K562 (cell line): ENCODE measurements at regions not wholly inside any gene's neighbourhood (a gene's known extent, or its start where the extent isn't known, plus 50 kb on each side); places are given as distances from the start of the nearest gene placed in this dataset.

Experiments used
- EP300 ChIP-seq: IDR thresholded peaks from 2 replicates; pipeline ENCODE4 v1.6.1; 2012; ENCODE audit warnings: low read length, improper control_type of control experiment
- KLF6 ChIP-seq: fragments of 250-450 bp; sonication (Bioruptor Pico); IDR thresholded peaks from 2 replicates; pipeline ENCODE4 v1.4.0; 2020; ENCODE audit warnings: mild to moderate bottlenecking, moderate library complexity, borderline replicate concordance
- MECOM ChIP-seq: fragments of 250-450 bp; sonication (Bioruptor Pico); IDR thresholded peaks from 2 replicates; pipeline ENCODE4 v1.8.0; 2022; ENCODE audit warnings: inconsistent platforms
- MIER1 ChIP-seq: fragments of 450-650 bp; IDR thresholded peaks from 2 replicates; pipeline ENCODE4 v1.6.1; 2016; ENCODE audit warnings: antibody characterized with exemption, mild to moderate bottlenecking, low read depth
- RFX5 ChIP-seq: IDR thresholded peaks from 2 replicates; pipeline ENCODE4 v1.6.1; 2011; ENCODE audit warnings: low read depth, mild to moderate bottlenecking, improper control_type of control experiment, low read length
- ZNF24 ChIP-seq: fragments of 450-650 bp; IDR thresholded peaks from 2 replicates; pipeline ENCODE4 v1.6.1; 2016
- ZNF707 ChIP-seq: fragments of 250-450 bp; sonication (Bioruptor Pico); conservative IDR thresholded peaks from 2 replicates; pipeline ENCODE4 v1.8.0; 2022; ENCODE audit warnings: inconsistent platforms, mild to moderate bottlenecking, moderate library complexity
- ZZZ3 ChIP-seq: fragments of 450-650 bp; IDR thresholded peaks from 2 replicates; pipeline ENCODE4 v1.6.1; 2016; ENCODE audit warnings: antibody characterized with exemption, mild to moderate bottlenecking, moderate library complexity
- TF ChIP-seq, protein P1 (sequence below): fragments of 250-450 bp; sonication (Bioruptor Pico); IDR thresholded peaks from 2 replicates; pipeline ENCODE4 v1.5.0; 2021
- TF ChIP-seq, protein P2 (sequence below): fragments of 450-650 bp; IDR thresholded peaks from 2 replicates; pipeline ENCODE4 v1.6.1; 2016
- TF ChIP-seq, protein P3 (sequence below), 3 experiments: IDR thresholded peaks in 2 of 3; conservative IDR thresholded peaks in 1 of 3; 2 replicates each; pipeline ENCODE4 v1.5.1; 2011 to 2012; ENCODE audit warnings: low read length in 3 of 3, mild to moderate bottlenecking in 3 of 3, control low read depth in 2 of 3, improper control_type of control experiment in 1 of 3, inconsistent platforms in 1 of 3, low read depth in 1 of 3, mixed read lengths in 1 of 3, moderate library complexity in 1 of 3; ENCODE audit not compliant: insufficient read depth in 2 of 3
- TF ChIP-seq, protein P4 (sequence below): sonication (generic); formaldehyde crosslinking; IDR thresholded peaks from 2 replicates; pipeline ENCODE4 v1.8.0; 2022; ENCODE audit warnings: mild to moderate bottlenecking, low read depth, missing genetic modification reagents

DNA sequence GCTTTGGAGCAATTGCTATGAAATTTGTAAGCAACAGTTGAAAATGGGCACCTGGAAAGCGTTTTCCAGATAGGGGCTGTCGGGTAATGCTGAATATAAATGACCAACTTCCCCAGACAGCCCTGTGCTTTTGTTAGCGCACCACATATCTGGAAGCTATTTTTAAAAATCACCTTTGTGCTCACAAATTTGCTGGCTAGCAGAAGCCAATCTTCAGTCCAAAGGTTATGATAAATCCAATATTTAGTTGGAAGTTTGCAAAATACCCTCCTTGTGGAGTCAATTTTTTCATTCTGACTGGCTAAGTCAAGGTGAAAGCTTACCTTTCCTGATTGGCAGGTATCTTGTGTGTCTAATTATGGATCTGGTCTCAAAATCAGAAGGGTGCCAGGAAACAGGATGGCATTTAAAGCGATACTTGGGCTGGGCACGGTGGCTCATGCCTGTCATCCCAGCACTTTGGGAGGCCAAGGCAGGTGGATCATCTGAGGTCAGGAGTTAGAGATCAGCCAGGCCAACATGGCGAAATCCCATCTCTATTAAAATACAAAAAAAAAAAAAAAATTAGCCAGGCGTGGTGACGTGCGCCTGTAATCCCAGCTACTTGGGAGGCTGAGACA is 124.1 kb upstream of the AJAP1 start:
- TF ChIP-seq, protein P1, sequence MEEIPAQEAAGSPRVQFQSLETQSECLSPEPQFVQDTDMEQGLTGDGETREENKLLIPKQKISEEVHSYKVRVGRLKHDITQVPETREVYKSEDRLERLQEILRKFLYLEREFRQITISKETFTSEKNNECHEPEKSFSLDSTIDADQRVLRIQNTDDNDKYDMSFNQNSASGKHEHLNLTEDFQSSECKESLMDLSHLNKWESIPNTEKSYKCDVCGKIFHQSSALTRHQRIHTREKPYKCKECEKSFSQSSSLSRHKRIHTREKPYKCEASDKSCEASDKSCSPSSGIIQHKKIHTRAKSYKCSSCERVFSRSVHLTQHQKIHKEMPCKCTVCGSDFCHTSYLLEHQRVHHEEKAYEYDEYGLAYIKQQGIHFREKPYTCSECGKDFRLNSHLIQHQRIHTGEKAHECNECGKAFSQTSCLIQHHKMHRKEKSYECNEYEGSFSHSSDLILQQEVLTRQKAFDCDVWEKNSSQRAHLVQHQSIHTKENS (CRISPR knock-in tag): no peak
- TF ChIP-seq, protein P2, sequence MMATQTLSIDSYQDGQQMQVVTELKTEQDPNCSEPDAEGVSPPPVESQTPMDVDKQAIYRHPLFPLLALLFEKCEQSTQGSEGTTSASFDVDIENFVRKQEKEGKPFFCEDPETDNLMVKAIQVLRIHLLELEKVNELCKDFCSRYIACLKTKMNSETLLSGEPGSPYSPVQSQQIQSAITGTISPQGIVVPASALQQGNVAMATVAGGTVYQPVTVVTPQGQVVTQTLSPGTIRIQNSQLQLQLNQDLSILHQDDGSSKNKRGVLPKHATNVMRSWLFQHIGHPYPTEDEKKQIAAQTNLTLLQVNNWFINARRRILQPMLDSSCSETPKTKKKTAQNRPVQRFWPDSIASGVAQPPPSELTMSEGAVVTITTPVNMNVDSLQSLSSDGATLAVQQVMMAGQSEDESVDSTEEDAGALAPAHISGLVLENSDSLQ: no peak
- TF ChIP-seq ZNF707 (CRISPR knock-in tag) (no peak), ZNF24 (no peak), ZZZ3 (no peak), EP300 (no peak), MIER1 (no peak), MECOM (CRISPR knock-in tag) (no peak), RFX5 (no peak), KLF6 (CRISPR knock-in tag) (no peak)
- TF ChIP-seq, protein P3, sequence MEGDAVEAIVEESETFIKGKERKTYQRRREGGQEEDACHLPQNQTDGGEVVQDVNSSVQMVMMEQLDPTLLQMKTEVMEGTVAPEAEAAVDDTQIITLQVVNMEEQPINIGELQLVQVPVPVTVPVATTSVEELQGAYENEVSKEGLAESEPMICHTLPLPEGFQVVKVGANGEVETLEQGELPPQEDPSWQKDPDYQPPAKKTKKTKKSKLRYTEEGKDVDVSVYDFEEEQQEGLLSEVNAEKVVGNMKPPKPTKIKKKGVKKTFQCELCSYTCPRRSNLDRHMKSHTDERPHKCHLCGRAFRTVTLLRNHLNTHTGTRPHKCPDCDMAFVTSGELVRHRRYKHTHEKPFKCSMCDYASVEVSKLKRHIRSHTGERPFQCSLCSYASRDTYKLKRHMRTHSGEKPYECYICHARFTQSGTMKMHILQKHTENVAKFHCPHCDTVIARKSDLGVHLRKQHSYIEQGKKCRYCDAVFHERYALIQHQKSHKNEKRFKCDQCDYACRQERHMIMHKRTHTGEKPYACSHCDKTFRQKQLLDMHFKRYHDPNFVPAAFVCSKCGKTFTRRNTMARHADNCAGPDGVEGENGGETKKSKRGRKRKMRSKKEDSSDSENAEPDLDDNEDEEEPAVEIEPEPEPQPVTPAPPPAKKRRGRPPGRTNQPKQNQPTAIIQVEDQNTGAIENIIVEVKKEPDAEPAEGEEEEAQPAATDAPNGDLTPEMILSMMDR (IDR thresholded peaks at IDR 0.05 in 2 of 3, conservative IDR thresholded peaks at IDR 0.05 in 1 of 3; ENCODE audit: insufficient read depth in 2 of 3, low read depth in 1 of 3, low read length in 3 of 3): no peak
- TF ChIP-seq, protein P4, sequence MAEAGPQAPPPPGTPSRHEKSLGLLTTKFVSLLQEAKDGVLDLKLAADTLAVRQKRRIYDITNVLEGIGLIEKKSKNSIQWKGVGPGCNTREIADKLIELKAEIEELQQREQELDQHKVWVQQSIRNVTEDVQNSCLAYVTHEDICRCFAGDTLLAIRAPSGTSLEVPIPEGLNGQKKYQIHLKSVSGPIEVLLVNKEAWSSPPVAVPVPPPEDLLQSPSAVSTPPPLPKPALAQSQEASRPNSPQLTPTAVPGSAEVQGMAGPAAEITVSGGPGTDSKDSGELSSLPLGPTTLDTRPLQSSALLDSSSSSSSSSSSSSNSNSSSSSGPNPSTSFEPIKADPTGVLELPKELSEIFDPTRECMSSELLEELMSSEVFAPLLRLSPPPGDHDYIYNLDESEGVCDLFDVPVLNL (CRISPR knock-in tag): no peak
